ENCODE measurements at regions not wholly inside any gene's neighbourhood (a gene's known extent, or its start where the extent isn't known, plus 50 kb on each side); places are given as distances from the start of the nearest gene placed in this dataset.
A peak's percentile ranks its signal among the peaks of the same experiment; 100 is the strongest.

DNA sequence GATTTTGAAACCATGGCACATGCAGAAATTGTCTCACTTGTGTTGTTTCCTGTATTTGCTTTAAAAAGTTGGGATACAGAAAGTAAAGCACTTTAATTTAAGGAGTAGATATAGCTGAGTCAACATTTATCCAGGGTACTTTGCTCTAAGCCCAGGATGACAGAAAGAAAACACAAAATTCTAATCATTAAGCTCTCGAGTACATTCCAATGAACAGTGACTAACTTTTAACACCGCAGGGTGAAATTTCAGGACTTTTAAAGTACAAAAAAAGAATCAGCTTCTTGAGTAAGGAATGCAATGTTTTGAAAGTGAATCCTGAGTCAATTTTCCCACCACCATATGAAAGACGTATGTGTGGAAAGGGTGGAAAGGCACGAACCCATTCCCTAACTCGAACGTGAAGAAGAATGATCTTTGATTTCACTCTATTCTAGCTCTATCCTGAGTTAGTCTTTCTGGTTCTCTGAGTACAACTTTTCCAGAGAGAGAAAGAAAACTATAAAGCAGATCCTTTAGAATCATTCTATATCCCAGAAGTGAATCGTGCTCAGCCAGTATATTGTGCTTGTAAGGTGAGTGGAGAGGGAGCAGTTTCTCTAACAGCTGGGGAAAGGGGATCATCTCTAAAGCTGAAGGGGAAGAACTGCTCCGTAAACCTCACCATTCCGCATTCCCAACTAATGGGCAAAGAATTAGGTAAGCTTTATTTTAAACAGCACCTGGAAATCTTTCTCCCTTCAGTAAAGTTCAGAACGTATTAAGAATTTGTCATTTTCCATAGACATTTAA is 779.0 kb upstream of the FLRT2 start:
- H3K9me3 ChIP-seq (ENCODE audit: insufficient read depth, low read depth, low read length): no peaks in the 10 kb centered on the region
- peak in 1 of 2 donors; percentile 10 for DNase-seq
- H3K79me1 ChIP-seq (ENCODE audit: low read length): no peaks in the 10 kb centered on the region
- no peak overlapping the region for H2BK120ac ChIP-seq (ENCODE audit: insufficient read depth, low read length, poor library complexity)
- H3K18ac ChIP-seq (ENCODE audit: low read length): no peak overlapping the region
- no peaks in the 10 kb centered on the region for H3K27me3 ChIP-seq (ENCODE audit: insufficient read depth, low read length)
- H2BK5ac ChIP-seq (ENCODE audit: low read depth, low read length, poor library complexity): no peak overlapping the region
- no peaks in the 10 kb centered on the region for H3K4me1 ChIP-seq (ENCODE audit: control insufficient read depth in 1 of 2, insufficient read depth in 2 of 2, low read length in 2 of 2)
- H3K23ac ChIP-seq (ENCODE audit: low read length): no peak overlapping the region
- no peaks in the 10 kb centered on the region for H3K79me2 ChIP-seq (ENCODE audit: control insufficient read depth, insufficient read depth, low read length, poor library complexity)
- H3K36me3 ChIP-seq (ENCODE audit: control insufficient read depth in 1 of 2, insufficient read depth in 2 of 2, low read length in 2 of 2): no peaks in the 10 kb centered on the region
- no CpG with 5 or more reads among the region's 10 CpGs for WGBS (ENCODE audit: extremely low coverage, insufficient coverage, insufficient read length)
- no peak overlapping the region for H2AFZ ChIP-seq (ENCODE audit: insufficient read depth, low read length, poor library complexity)
- peak overlapping the region; percentile 33 for H3K27ac ChIP-seq (ENCODE audit: low read depth, low read length)
- H3K4ac ChIP-seq (ENCODE audit: low read depth, low read length): no peak overlapping the region
- peak overlapping the region; percentile 33 for H3K4me2 ChIP-seq (ENCODE audit: low read length)
- H3K4me3 ChIP-seq (ENCODE audit: low read depth, low read length): no peak overlapping the region
- no peak overlapping the region for H3K9ac ChIP-seq (ENCODE audit: low read length)
- H4K91ac ChIP-seq (ENCODE audit: low read depth, low read length): no peak overlapping the region
- no peak overlapping the region for H3K14ac ChIP-seq (ENCODE audit: low read length)
- no peak overlapping the region for H2BK12ac ChIP-seq (ENCODE audit: low read length)
- no peak overlapping the region for H4K8ac ChIP-seq (ENCODE audit: low read depth, low read length)
- H4K12ac ChIP-seq (ENCODE audit: low read depth, low read length): no peak overlapping the region
- no peak overlapping the region for H2AK5ac ChIP-seq (ENCODE audit: low read length)

DNA sequence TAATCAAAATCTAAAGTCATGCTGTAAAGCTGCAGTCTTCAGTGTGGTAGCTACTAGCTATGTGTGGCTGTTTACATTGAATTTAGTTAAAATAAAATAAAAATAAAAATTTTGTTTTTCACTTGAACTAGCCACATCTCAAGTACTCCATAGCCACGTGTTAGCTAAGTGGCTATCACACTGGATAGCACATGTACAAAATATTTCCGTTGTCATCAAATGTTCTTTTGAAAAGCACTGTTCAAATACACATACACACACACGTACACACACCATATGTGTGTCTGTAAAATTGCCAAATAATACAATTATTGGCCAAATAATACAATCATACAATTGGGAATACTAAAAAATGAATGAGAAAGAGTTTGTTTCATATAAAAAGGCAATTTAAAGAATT is 778.2 kb upstream of the FLRT2 start:
- no CpG with 5 or more reads among the region's 3 CpGs for WGBS (ENCODE audit: extremely low coverage, insufficient coverage, insufficient read length)
- Histone ChIP-seq H3K23ac (ENCODE audit: low read length) (no peak overlapping the region), H3K27ac (ENCODE audit: low read depth, low read length) (no peak overlapping the region)

DNA sequence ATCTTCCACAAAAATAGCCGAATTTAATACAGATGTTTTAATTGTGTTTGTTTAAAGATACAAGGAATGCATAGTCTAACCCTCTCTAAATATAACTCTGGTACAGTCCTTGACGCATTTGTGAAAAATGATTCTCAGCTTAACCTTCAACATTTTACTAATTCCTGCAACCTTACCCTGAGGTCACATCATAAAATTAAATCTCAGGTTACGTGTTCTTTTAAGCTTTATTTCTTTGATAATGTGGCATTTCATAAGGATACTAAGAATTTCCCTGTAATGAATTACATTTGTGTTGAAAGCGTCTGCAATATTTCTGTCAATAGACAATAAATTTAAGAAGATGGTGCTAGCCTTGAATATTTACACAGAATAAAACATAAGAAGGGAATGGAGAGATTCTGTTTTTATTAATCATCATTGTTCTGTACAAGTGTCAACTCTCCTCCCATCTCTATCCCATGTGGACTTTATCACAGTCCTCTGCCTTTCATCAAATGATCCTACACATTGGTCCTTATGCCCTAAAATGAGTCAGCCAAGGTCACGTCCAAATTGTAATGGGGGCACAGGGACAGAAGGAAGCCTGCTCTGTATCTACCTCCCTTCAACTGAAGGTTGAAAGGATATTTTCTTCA is 769.3 kb upstream of the FLRT2 start:
- Histone ChIP-seq H3K18ac (ENCODE audit: low read length) (no peak overlapping the region), H3K4me1 (ENCODE audit: control insufficient read depth in 1 of 2, insufficient read depth in 2 of 2, low read length in 2 of 2) (no peaks in the 10 kb centered on the region), H3K14ac (ENCODE audit: low read length) (no peak overlapping the region), H3K79me2 (ENCODE audit: control insufficient read depth, insufficient read depth, low read length, poor library complexity) (no peaks in the 10 kb centered on the region), H2BK5ac (ENCODE audit: low read depth, low read length, poor library complexity) (no peak overlapping the region), H2AFZ (ENCODE audit: insufficient read depth, low read length, poor library complexity) (no peak overlapping the region), H4K8ac (ENCODE audit: low read depth, low read length) (no peak overlapping the region), H2AK5ac (ENCODE audit: low read length) (no peak overlapping the region), H3K23ac (ENCODE audit: low read length) (no peak overlapping the region), H2BK120ac (ENCODE audit: insufficient read depth, low read length, poor library complexity) (no peak overlapping the region), H3K4me3 (ENCODE audit: low read depth, low read length) (no peak overlapping the region), H3K36me3 (ENCODE audit: control insufficient read depth in 1 of 2, insufficient read depth in 2 of 2, low read length in 2 of 2) (no peaks in the 10 kb centered on the region), H3K4me2 (ENCODE audit: low read length) (no peak overlapping the region), H3K27me3 (ENCODE audit: insufficient read depth, low read length) (no peaks in the 10 kb centered on the region), H3K9me3 (ENCODE audit: insufficient read depth, low read depth, low read length) (peaks cover 1% of the 10 kb centered on the region), H3K9ac (ENCODE audit: low read length) (no peak overlapping the region), H3K79me1 (ENCODE audit: low read length) (no peaks in the 10 kb centered on the region), H3K27ac (ENCODE audit: low read depth, low read length) (no peak overlapping the region), H4K12ac (ENCODE audit: low read depth, low read length) (no peak overlapping the region), H3K4ac (ENCODE audit: low read depth, low read length) (no peak overlapping the region), H2BK12ac (ENCODE audit: low read length) (no peak overlapping the region), H4K91ac (ENCODE audit: low read depth, low read length) (no peak overlapping the region)
- DNase-seq: no peak
- no CpG with 5 or more reads among the region's 5 CpGs for WGBS (ENCODE audit: extremely low coverage, insufficient coverage, insufficient read length)

More for the DNA sequence above, 778.2 kb upstream of the FLRT2 start:
- H3K4me2 ChIP-seq (ENCODE audit: low read length): no peak overlapping the region
- H3K4ac ChIP-seq (ENCODE audit: low read depth, low read length): no peak overlapping the region
- H3K79me2 ChIP-seq (ENCODE audit: control insufficient read depth, insufficient read depth, low read length, poor library complexity): no peaks in the 10 kb centered on the region
- H3K14ac ChIP-seq (ENCODE audit: low read length): no peak overlapping the region
- DNase-seq: no peak
- no peak overlapping the region for H2AK5ac ChIP-seq (ENCODE audit: low read length)
- H4K8ac ChIP-seq (ENCODE audit: low read depth, low read length): no peak overlapping the region
- H2BK12ac ChIP-seq (ENCODE audit: low read length): no peak overlapping the region
- no peak overlapping the region for H4K91ac ChIP-seq (ENCODE audit: low read depth, low read length)
- H2AFZ ChIP-seq (ENCODE audit: insufficient read depth, low read length, poor library complexity): no peak overlapping the region
- H3K18ac ChIP-seq (ENCODE audit: low read length): no peak overlapping the region
- H2BK120ac ChIP-seq (ENCODE audit: insufficient read depth, low read length, poor library complexity): no peak overlapping the region
- H3K4me3 ChIP-seq (ENCODE audit: low read depth, low read length): no peak overlapping the region
- no peaks in the 10 kb centered on the region for H3K27me3 ChIP-seq (ENCODE audit: insufficient read depth, low read length)
- no peaks in the 10 kb centered on the region for H3K36me3 ChIP-seq (ENCODE audit: control insufficient read depth in 1 of 2, insufficient read depth in 2 of 2, low read length in 2 of 2)
- H3K9me3 ChIP-seq (ENCODE audit: insufficient read depth, low read depth, low read length): no peaks in the 10 kb centered on the region
- no peak overlapping the region for H3K9ac ChIP-seq (ENCODE audit: low read length)
- H4K12ac ChIP-seq (ENCODE audit: low read depth, low read length): no peak overlapping the region
- H3K4me1 ChIP-seq (ENCODE audit: control insufficient read depth in 1 of 2, insufficient read depth in 2 of 2, low read length in 2 of 2): no peaks in the 10 kb centered on the region
- no peak overlapping the region for H2BK5ac ChIP-seq (ENCODE audit: low read depth, low read length, poor library complexity)
- no peaks in the 10 kb centered on the region for H3K79me1 ChIP-seq (ENCODE audit: low read length)

DNA sequence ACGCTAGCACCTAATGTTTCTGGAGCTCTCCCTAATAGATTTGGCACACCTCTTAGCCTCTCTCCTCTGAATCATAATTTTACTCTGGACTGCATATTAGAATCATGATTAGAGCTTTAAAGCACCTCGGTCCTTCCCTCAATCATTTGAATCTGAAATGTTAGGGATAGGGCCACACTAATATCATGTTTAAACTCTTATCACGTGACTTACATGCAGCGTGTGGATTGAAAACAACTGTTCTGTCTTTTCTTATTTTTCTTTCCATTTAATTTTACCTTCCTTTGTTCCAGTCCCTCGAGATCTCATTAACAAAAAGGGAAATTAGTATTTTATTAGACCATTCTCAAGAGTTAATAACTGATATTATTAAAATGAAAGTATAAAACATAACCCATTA is 762.5 kb upstream of the FLRT2 start:
- no peak overlapping the region for H3K27ac ChIP-seq (ENCODE audit: low read depth, low read length)
- no CpG with 5 or more reads among the region's 5 CpGs for WGBS (ENCODE audit: extremely low coverage, insufficient coverage, insufficient read length)
- H3K4me3 ChIP-seq (ENCODE audit: low read depth, low read length): no peak overlapping the region
- no peak overlapping the region for H4K12ac ChIP-seq (ENCODE audit: low read depth, low read length)
- H2AK5ac ChIP-seq (ENCODE audit: low read length): no peak overlapping the region
- H3K23ac ChIP-seq (ENCODE audit: low read length): no peak overlapping the region
- peaks cover 3% of the 10 kb centered on the region for H3K9me3 ChIP-seq (ENCODE audit: insufficient read depth, low read depth, low read length)
- H3K4me1 ChIP-seq (ENCODE audit: control insufficient read depth in 1 of 2, insufficient read depth in 2 of 2, low read length in 2 of 2): no peaks in the 10 kb centered on the region
- H3K79me1 ChIP-seq (ENCODE audit: low read length): no peaks in the 10 kb centered on the region
- H2AFZ ChIP-seq (ENCODE audit: insufficient read depth, low read length, poor library complexity): no peak overlapping the region
- H4K8ac ChIP-seq (ENCODE audit: low read depth, low read length): no peak overlapping the region
- DNase-seq: no peak
- no peaks in the 10 kb centered on the region for H3K36me3 ChIP-seq (ENCODE audit: control insufficient read depth in 1 of 2, insufficient read depth in 2 of 2, low read length in 2 of 2)
- no peak overlapping the region for H3K9ac ChIP-seq (ENCODE audit: low read length)
- no peak overlapping the region for H3K18ac ChIP-seq (ENCODE audit: low read length)
- H2BK12ac ChIP-seq (ENCODE audit: low read length): no peak overlapping the region
- no peaks in the 10 kb centered on the region for H3K79me2 ChIP-seq (ENCODE audit: control insufficient read depth, insufficient read depth, low read length, poor library complexity)
- no peak overlapping the region for H3K14ac ChIP-seq (ENCODE audit: low read length)
- H3K27me3 ChIP-seq (ENCODE audit: insufficient read depth, low read length): no peaks in the 10 kb centered on the region
- H3K4me2 ChIP-seq (ENCODE audit: low read length): no peak overlapping the region
- no peak overlapping the region for H4K91ac ChIP-seq (ENCODE audit: low read depth, low read length)
- H2BK5ac ChIP-seq (ENCODE audit: low read depth, low read length, poor library complexity): no peak overlapping the region
- H2BK120ac ChIP-seq (ENCODE audit: insufficient read depth, low read length, poor library complexity): no peak overlapping the region
- H3K4ac ChIP-seq (ENCODE audit: low read depth, low read length): no peak overlapping the region
